ENCODE measurements at regions not wholly inside any gene's neighbourhood (a gene's known extent, or its start where the extent isn't known, plus 50 kb on each side); places are given as distances from the start of the nearest gene placed in this dataset.

- TF ChIP-seq CTCF (conservative IDR thresholded peaks at IDR 0.05 in 1 of 2, IDR thresholded peaks at IDR 0.05 in 1 of 2; ENCODE audit: low read depth in 1 of 2, low read length in 2 of 2) (no peak), EZH2 (IDR thresholded peaks at IDR 0.05; ENCODE audit: low read length, missing control alignments) (no peak)
These were observed 625.0 kb upstream of the TSPY4 start for GRCh38 chrY:8712296-8712695.
